ENCODE measurements at regions not wholly inside any gene's neighbourhood (a gene's known extent, or its start where the extent isn't known, plus 50 kb on each side); places are given as distances from the start of the nearest gene placed in this dataset.

DNA sequence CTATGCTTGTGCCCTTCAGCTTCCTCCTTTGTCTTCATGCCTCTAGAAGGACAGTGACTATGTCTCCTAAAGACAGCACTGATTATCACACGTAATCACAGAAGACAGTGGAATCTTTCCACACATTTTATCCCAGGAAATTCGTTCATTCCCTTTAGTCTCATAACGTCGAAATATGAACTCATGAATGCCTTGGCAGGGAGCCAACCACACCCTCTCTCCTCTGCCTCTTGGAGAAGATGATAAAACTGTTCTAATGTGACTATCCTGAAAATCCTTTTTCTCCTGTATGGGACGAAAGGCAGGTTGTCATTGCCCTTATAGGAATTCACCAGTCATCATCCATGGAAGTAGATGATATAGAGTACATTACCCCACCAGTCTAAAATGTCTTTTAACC is 726.6 kb upstream of the FANCL start:
- FAIRE-seq = no peak
- no peak for ATAC-seq
- no peak for TF ChIP-seq JUNB (IDR thresholded peaks at IDR 0.05)
- TF ChIP-seq ESRRA (IDR thresholded peaks at IDR 0.05; ENCODE audit: borderline replicate concordance, low read length) = no peak
- TF ChIP-seq NPAS2 (CRISPR knock-in tag; IDR thresholded peaks at IDR 0.05; ENCODE audit: borderline replicate concordance) = no peak
- TF ChIP-seq, protein P1, sequence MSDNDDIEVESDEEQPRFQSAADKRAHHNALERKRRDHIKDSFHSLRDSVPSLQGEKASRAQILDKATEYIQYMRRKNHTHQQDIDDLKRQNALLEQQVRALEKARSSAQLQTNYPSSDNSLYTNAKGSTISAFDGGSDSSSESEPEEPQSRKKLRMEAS (IDR thresholded peaks at IDR 0.05) = no peak
- TF ChIP-seq FOSL2 (IDR thresholded peaks at IDR 0.05) = no peak
- TF ChIP-seq FOSL2 (CRISPR knock-in tag; IDR thresholded peaks at IDR 0.05) = no peak
- TF ChIP-seq RFX5 (IDR thresholded peaks at IDR 0.05) = no peak
- TF ChIP-seq, protein P2, sequence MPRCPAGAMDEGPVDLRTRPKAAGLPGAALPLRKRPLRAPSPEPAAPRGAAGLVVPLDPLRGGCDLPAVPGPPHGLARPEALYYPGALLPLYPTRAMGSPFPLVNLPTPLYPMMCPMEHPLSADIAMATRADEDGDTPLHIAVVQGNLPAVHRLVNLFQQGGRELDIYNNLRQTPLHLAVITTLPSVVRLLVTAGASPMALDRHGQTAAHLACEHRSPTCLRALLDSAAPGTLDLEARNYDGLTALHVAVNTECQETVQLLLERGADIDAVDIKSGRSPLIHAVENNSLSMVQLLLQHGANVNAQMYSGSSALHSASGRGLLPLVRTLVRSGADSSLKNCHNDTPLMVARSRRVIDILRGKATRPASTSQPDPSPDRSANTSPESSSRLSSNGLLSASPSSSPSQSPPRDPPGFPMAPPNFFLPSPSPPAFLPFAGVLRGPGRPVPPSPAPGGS (IDR thresholded peaks at IDR 0.05) = no peak
- TF ChIP-seq GATA3 (IDR thresholded peaks at IDR 0.05; ENCODE audit: borderline replicate concordance) = no peak
- no peak for TF ChIP-seq POLR2AphosphoS2 (conservative IDR thresholded peaks at IDR 0.05; ENCODE audit: low read length)
- no peaks in the 10 kb centered on the region for H3K9me3 ChIP-seq
- H3K4me3 ChIP-seq = no peak overlapping the region
- H3K4me2 ChIP-seq = no peak overlapping the region
- no peaks in the 10 kb centered on the region for H3K4me1 ChIP-seq
- ChIA-PET CTCF (no interaction called here), POLR2A (no interaction called here)
- H3K27ac ChIP-seq = no peak overlapping the region
- DNase-seq (ENCODE audit: low read depth in 1 of 2, low spot score in 1 of 2) = peak in 1 of 2 experiments; percentile 6
- 24% methylated on average over 5 of the region's 5 CpGs for WGBS (ENCODE audit: missing lambda C conversion rate)

DNA sequence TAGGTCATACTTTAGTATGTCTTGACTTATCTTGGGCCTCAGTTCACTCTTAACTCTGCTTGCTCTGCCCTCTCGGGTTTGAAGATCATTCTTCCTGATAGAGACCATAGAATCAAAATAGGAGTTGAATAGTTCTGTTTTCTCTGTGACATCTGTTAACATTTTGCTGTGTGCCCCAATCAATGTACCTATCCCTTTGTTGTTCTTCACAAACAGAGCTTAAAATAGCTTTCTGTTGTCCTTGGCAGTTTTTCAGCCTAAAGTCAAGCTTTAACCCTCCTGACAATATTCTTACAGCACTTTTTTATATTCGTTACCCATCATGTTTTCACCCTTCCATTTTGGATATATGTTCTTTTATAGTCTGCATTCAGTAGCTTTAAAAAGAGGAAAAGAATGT is 724.5 kb upstream of the FANCL start:
- H3K4me3 ChIP-seq = no peak overlapping the region
- H3K4me2 ChIP-seq = no peak overlapping the region
- CTCF ChIA-PET = no interaction called here
- H3K4me1 ChIP-seq = no peaks in the 10 kb centered on the region
- no peak for DNase-seq (ENCODE audit: low read depth in 1 of 2, low spot score in 1 of 2)
- 21% methylated on average over 2 of the region's 2 CpGs for WGBS (ENCODE audit: missing lambda C conversion rate)
- FAIRE-seq = no peak
- no peak overlapping the region for H3K27ac ChIP-seq
- POLR2A ChIA-PET = no interaction called here
- TF ChIP-seq, protein P3, sequence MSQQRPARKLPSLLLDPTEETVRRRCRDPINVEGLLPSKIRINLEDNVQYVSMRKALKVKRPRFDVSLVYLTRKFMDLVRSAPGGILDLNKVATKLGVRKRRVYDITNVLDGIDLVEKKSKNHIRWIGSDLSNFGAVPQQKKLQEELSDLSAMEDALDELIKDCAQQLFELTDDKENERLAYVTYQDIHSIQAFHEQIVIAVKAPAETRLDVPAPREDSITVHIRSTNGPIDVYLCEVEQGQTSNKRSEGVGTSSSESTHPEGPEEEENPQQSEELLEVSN (IDR thresholded peaks at IDR 0.05; ENCODE audit: borderline replicate concordance, low read depth) = no peak
- TF ChIP-seq FOSB (CRISPR knock-in tag; IDR thresholded peaks at IDR 0.05) = no peak
- no peak for TF ChIP-seq CBX2 (IDR thresholded peaks at IDR 0.05; ENCODE audit: borderline replicate concordance, low read depth)
- no peak for TF ChIP-seq HEYL (CRISPR knock-in tag; IDR thresholded peaks at IDR 0.05)
- TF ChIP-seq GATA3 (IDR thresholded peaks at IDR 0.05; ENCODE audit: borderline replicate concordance) = no peak
- TF ChIP-seq RCOR1 (IDR thresholded peaks at IDR 0.05; ENCODE audit: low read depth, low read length) = no peak
- no peak for TF ChIP-seq RNF2 (IDR thresholded peaks at IDR 0.05; ENCODE audit: borderline replicate concordance, low read depth)
- no peaks in the 10 kb centered on the region for H3K9me3 ChIP-seq
- no peak for ATAC-seq

DNA sequence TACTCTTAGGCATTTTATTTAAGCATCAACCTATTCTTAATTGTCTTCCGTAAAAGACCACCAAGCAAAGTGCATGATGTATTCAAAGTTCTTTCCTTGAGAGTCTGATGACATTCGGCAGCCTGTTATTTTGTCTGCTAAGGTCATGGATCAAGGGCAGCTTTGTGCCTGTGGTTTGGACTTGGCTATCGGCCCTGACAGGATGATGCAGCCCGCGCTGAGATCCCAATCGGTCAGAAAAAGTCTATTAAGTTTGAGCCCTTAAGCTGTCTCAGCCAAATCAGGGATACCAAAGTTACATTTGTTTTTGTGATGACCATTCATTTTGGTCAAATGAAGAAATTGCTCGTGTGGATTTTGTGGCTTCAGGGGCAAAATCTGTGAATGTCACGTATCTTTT is 718.9 kb upstream of the FANCL start:
- WGBS (ENCODE audit: missing lambda C conversion rate) = 43% methylated on average over 8 of the region's 8 CpGs
- FAIRE-seq = no peak
- TF ChIP-seq, protein P4, sequence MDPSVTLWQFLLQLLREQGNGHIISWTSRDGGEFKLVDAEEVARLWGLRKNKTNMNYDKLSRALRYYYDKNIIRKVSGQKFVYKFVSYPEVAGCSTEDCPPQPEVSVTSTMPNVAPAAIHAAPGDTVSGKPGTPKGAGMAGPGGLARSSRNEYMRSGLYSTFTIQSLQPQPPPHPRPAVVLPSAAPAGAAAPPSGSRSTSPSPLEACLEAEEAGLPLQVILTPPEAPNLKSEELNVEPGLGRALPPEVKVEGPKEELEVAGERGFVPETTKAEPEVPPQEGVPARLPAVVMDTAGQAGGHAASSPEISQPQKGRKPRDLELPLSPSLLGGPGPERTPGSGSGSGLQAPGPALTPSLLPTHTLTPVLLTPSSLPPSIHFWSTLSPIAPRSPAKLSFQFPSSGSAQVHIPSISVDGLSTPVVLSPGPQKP (IDR thresholded peaks at IDR 0.05; ENCODE audit: low read depth, low read length) = no peak
- TF ChIP-seq, protein P5, sequence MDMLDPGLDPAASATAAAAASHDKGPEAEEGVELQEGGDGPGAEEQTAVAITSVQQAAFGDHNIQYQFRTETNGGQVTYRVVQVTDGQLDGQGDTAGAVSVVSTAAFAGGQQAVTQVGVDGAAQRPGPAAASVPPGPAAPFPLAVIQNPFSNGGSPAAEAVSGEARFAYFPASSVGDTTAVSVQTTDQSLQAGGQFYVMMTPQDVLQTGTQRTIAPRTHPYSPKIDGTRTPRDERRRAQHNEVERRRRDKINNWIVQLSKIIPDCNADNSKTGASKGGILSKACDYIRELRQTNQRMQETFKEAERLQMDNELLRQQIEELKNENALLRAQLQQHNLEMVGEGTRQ (IDR thresholded peaks at IDR 0.05) = no peak
- TF ChIP-seq TP53 (CRISPR knock-in tag; IDR thresholded peaks at IDR 0.05) (no peak), TFCP2L1 (CRISPR knock-in tag; IDR thresholded peaks at IDR 0.05) (no peak), HOXB13 (CRISPR knock-in tag; IDR thresholded peaks at IDR 0.05; ENCODE audit: low read depth) (no peak), GATA3 (IDR thresholded peaks at IDR 0.05; ENCODE audit: borderline replicate concordance) (no peak), HDAC2 (IDR thresholded peaks at IDR 0.05) (no peak), EHMT2 (IDR thresholded peaks at IDR 0.05; ENCODE audit: low read depth) (no peak), RNF2 (IDR thresholded peaks at IDR 0.05; ENCODE audit: borderline replicate concordance, low read depth) (no peak), RCOR1 (IDR thresholded peaks at IDR 0.05; ENCODE audit: low read depth, low read length) (no peak), FOXS1 (CRISPR knock-in tag; IDR thresholded peaks at IDR 0.05) (no peak), RFX5 (IDR thresholded peaks at IDR 0.05) (no peak), NR3C1 (IDR thresholded peaks at IDR 0.05) (no peak), HOXA7 (CRISPR knock-in tag; IDR thresholded peaks at IDR 0.05) (no peak), POLR2A (IDR thresholded peaks at IDR 0.05; ENCODE audit: low read length) (no peak), EP300 (IDR thresholded peaks at IDR 0.05) (no peak), MAFK (IDR thresholded peaks at IDR 0.05; ENCODE audit: partially characterized antibody) (no peak), FOSB (CRISPR knock-in tag; IDR thresholded peaks at IDR 0.05) (no peak)
- TF ChIP-seq, protein P2 (IDR thresholded peaks at IDR 0.05) = no peak

More for the DNA sequence above, 718.9 kb upstream of the FANCL start:
- ChIA-PET CTCF (no interaction called here), POLR2A (no interaction called here)
- no peaks in the 10 kb centered on the region for H3K4me1 ChIP-seq
- H3K27ac ChIP-seq = no peak overlapping the region
- no peak overlapping the region for H3K4me3 ChIP-seq
- no peak overlapping the region for H3K4me2 ChIP-seq
- no peak for DNase-seq (ENCODE audit: low read depth in 1 of 2, low spot score in 1 of 2)
- no peak for ATAC-seq
- no peaks in the 10 kb centered on the region for H3K9me3 ChIP-seq

All from A549 (cell line).